Kidney (tissue), 13 donors: ENCODE measurements at regions not wholly inside any gene's neighbourhood (a gene's known extent, or its start where the extent isn't known, plus 50 kb on each side); places are given as distances from the start of the nearest gene placed in this dataset.
A peak's percentile ranks its signal among the peaks of the same experiment; 100 is the strongest.

Source experiments
- DNase-seq, 5 donors: peaks; one replicate each; pipeline ENCODE4 v3.0.0-alpha.2; 2013 to 2020
- FAIRE-seq: peaks from 2 replicates; lab custom pipeline; 2012; peaks lifted over from hg19 to GRCh38; lab: Jason Lieb, UNC
- H3K27ac ChIP-seq, 2 donors: one replicate each; pipeline ENCODE4 v1.7.0; 2013; ENCODE audit warnings: low read depth in 2 of 2, low read length in 2 of 2, inconsistent platforms in 1 of 2
- H3K27me3 ChIP-seq: one replicate; pipeline ENCODE4 v1.7.1; 2013; ENCODE audit warnings: low read length, inconsistent platforms; ENCODE audit not compliant: control insufficient read depth, insufficient read depth
- H3K36me3 ChIP-seq, 3 donors: one replicate each; pipeline versions ENCODE4 v1.7.0 to v1.7.1; 2013; ENCODE audit warnings: low read length in 3 of 3, control low read depth in 1 of 3, inconsistent platforms in 1 of 3; ENCODE audit not compliant: insufficient read depth in 3 of 3, control insufficient read depth in 2 of 3
- H3K4me1 ChIP-seq, 3 donors: one replicate each; pipeline versions ENCODE4 v1.7.0 to v1.7.1; 2013; ENCODE audit warnings: low read length in 3 of 3, inconsistent platforms in 1 of 3, low read depth in 1 of 3; ENCODE audit not compliant: control insufficient read depth in 2 of 3, insufficient read depth in 2 of 3
- H3K4me3 ChIP-seq, 3 donors: one replicate each; pipeline versions ENCODE4 v1.7.0 to v1.8.1; 2013; ENCODE audit warnings: low read length in 3 of 3, control low read depth in 1 of 3, inconsistent platforms in 1 of 3
- H3K9ac ChIP-seq, 3 donors: one replicate each; pipeline versions ENCODE4 v1.7.0 to v1.7.1; 2013; ENCODE audit warnings: low read length in 3 of 3, control low read depth in 1 of 3, inconsistent platforms in 1 of 3
- H3K9me3 ChIP-seq, 3 donors: one replicate each; pipeline versions ENCODE4 v1.7.0 to v1.7.1; 2013; ENCODE audit warnings: low read length in 3 of 3, control low read depth in 1 of 3, inconsistent platforms in 1 of 3; ENCODE audit not compliant: control insufficient read depth in 2 of 3, insufficient read depth in 1 of 3
- intact Hi-C: fragments of 100-400 bp; cut with DNase I; formaldehyde crosslinking; loops from one replicate; pipeline ENCODE4 v1.11.1; 2022
- TF ChIP-seq, protein P1 (sequence below): IDR thresholded peaks from 3 replicates; pipeline ENCODE4 v1.5.1; 2012; ENCODE audit warnings: mild to moderate bottlenecking, moderate library complexity, borderline replicate concordance; ENCODE audit not compliant: insufficient read depth; ENCODE audit errors: extremely low read depth
- donor health status: control.
- donor health status: control.
- donor health status: control.
- donor health status: control.
- donor health status: control.
- donor health status: DM: yes; HTN: yes; CAD: no.
- donor health status: Normal renal cell carcinoma (clear cell type).

DNA sequence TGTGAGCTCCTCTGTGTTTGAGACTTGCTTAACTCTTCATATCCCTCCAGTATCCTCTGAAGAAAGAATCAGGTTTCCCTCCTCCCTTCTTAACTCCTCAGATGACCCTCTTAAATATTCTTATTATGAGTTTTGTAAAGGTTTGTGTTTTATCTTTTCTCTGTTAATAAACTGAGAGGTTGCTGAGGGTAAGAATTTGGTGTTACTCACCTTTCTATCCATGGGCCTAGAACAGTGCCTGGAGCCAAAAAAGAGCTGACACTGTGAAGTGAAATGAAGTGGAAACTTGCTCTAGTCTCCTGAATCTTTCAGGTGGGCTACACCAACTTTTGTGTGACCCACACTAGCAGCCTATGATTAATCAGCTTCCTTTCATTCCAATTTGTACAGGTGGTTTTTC lies 208.4 kb downstream of the CSNK1G3 start:
- Histone ChIP-seq H3K27ac (no peak overlapping the region), H3K27me3 (no peaks in the 10 kb centered on the region), H3K4me1 (no peaks in the 10 kb centered on the region), H3K9me3 (no peaks in the 10 kb centered on the region), H3K9ac (no peak overlapping the region), H3K36me3 (no peaks in the 10 kb centered on the region), H3K4me3 (no peak overlapping the region)
- FAIRE-seq (no peak), DNase-seq (no peak)
- TF ChIP-seq, protein P1, sequence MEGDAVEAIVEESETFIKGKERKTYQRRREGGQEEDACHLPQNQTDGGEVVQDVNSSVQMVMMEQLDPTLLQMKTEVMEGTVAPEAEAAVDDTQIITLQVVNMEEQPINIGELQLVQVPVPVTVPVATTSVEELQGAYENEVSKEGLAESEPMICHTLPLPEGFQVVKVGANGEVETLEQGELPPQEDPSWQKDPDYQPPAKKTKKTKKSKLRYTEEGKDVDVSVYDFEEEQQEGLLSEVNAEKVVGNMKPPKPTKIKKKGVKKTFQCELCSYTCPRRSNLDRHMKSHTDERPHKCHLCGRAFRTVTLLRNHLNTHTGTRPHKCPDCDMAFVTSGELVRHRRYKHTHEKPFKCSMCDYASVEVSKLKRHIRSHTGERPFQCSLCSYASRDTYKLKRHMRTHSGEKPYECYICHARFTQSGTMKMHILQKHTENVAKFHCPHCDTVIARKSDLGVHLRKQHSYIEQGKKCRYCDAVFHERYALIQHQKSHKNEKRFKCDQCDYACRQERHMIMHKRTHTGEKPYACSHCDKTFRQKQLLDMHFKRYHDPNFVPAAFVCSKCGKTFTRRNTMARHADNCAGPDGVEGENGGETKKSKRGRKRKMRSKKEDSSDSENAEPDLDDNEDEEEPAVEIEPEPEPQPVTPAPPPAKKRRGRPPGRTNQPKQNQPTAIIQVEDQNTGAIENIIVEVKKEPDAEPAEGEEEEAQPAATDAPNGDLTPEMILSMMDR: no peak
- intact Hi-C loops: no loop called here

DNA sequence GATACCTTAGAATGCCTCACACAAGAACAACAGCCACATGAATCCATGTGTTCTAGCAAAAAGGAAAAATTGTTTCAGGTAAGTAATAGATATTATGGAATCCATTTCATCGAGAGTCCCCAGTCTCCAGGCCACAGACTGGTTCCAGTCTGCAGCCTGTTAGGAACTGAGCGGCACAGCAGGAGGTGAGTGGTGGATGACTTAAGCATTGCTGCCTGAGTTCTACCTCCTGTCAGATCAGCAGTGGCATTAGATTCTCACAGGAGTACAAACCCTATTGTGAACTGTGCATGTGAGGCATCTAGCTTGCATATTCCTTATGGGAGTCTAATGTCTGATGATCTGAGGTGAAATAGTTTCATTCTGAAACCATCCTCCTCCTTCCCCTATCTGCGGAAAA lies 207.0 kb downstream of the CSNK1G3 start:
- H3K9me3 ChIP-seq: no peaks in the 10 kb centered on the region
- TF ChIP-seq, protein P1: no peak
- no peak overlapping the region for H3K27ac ChIP-seq
- H3K36me3 ChIP-seq: no peaks in the 10 kb centered on the region
- no peak for DNase-seq
- no peaks in the 10 kb centered on the region for H3K27me3 ChIP-seq
- no peak for FAIRE-seq
- H3K9ac ChIP-seq: no peak overlapping the region
- H3K4me3 ChIP-seq: no peak overlapping the region
- no peaks in the 10 kb centered on the region for H3K4me1 ChIP-seq
- intact Hi-C loops: no loop called here

DNA sequence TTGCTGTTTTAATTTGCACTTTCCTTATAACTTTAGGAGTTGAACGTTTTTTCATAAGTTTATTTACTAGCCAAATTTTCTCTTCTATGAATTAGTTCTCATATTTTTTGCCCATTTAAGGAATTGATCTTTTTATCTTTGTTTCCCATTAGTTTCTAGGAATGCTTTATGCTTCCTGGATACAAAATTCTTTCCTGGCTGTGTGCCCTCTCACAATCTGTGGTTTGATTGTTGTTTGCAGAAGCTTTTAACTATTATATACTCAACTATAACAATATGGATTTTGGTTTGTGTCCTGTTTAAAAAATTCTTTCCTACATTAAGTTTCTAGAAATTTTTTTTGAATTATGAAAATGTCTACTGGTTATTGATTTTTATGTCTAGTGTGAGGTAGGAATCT lies 206.3 kb downstream of the CSNK1G3 start:
- no peak overlapping the region for H3K9ac ChIP-seq
- intact Hi-C loops: no loop called here
- H3K27me3 ChIP-seq: no peaks in the 10 kb centered on the region
- H3K4me3 ChIP-seq: no peak overlapping the region
- TF ChIP-seq, protein P1: no peak
- FAIRE-seq (no peak), DNase-seq (peak in 1 of 5 donors; percentile 20)
- H3K27ac ChIP-seq: no peak overlapping the region
- H3K9me3 ChIP-seq: no peaks in the 10 kb centered on the region
- H3K36me3 ChIP-seq: no peaks in the 10 kb centered on the region
- no peaks in the 10 kb centered on the region for H3K4me1 ChIP-seq

DNA sequence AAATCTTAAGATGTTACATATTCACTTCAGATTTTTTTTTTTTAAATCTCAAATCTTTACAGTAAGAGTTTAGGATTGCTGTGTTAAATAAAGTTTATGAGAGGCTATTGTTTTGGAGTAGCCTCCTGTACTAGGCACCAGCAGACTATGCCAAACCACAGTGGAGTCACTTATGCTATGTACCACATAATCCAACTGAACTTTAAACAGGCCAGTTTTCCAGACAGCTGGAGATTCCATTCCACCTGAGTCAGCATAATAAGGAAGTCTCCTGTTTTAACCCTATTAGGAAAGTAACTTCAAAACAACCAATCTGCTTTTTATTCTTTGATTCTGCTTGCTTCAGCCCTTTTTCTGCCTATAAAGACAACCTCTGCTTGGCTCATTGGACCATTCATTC lies 205.2 kb downstream of the CSNK1G3 start:
- Histone ChIP-seq H3K4me1 (no peaks in the 10 kb centered on the region), H3K36me3 (no peaks in the 10 kb centered on the region), H3K27me3 (no peaks in the 10 kb centered on the region), H3K27ac (no peak overlapping the region), H3K4me3 (no peak overlapping the region), H3K9ac (no peak overlapping the region), H3K9me3 (no peaks in the 10 kb centered on the region)
- FAIRE-seq: no peak
- TF ChIP-seq, protein P1: no peak
- intact Hi-C loops: no loop called here
- no peak for DNase-seq
